ENCODE measurements at regions not wholly inside any gene's neighbourhood (a gene's known extent, or its start where the extent isn't known, plus 50 kb on each side); places are given as distances from the start of the nearest gene placed in this dataset.

DNA sequence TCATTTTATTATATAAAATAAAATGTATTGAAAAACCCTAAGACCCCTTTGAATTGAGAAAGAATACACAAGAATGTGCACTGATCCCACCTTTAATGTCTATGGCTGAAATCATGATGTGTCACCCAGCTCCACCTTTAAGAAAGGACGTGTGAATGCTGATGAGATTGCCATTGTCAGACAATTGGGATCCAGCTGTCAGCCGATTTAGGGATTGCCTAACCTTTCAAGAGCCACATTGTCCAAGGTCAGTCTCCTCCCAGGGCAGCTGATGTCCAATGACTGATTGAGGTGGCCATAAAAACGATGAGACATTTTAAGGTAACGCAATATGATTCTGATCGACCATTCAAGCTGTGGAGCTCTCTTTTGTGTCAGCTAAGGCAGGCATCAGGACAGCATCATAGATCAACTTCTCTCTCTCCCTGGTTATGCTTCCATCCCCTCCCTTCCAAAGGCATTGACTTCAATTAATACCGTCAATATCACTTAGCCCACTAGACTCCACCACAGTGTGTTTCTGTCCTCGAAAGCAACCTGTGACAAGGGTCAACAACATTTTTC, 1676.4 kb downstream of the PCDH7 start:
- H3K9ac ChIP-seq (ENCODE audit: low read depth, low read length), result no peak overlapping the region
- no peak overlapping the region for H3K4me3 ChIP-seq (ENCODE audit: low read depth, low read length)
- no peaks in the 10 kb centered on the region for H3K27me3 ChIP-seq (ENCODE audit: control insufficient read depth, insufficient read depth, low read length)
- H3K36me3 ChIP-seq (ENCODE audit: control insufficient read depth, insufficient read depth, low read length), result no peaks in the 10 kb centered on the region
- H3K4me1 ChIP-seq (ENCODE audit: control insufficient read depth, insufficient read depth, low read length), result peaks cover 4% of the 10 kb centered on the region
- H3K9me3 ChIP-seq (ENCODE audit: control insufficient read depth, insufficient read depth, low read length), result no peaks in the 10 kb centered on the region

DNA sequence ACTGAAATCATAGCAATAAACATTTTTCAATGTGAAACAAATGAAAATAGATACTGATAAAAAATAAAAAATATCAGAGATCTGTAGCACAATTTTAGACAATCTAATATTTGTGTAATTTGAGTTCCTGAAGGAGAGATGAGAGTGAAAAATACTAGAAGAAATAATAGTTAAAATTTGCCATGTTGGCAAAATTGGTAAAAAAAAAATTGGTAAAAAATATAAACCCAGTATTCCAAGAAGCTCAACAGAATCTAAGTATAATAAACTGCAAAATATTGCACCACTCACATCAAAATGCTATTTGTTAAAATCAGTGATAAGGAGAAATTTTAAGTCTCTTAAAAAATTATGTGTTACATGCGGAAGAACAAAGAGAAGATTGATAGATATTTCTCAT, 1680.7 kb downstream of the PCDH7 start:
- H3K36me3 ChIP-seq (ENCODE audit: control insufficient read depth, insufficient read depth, low read length), result no peaks in the 10 kb centered on the region
- no peak overlapping the region for H3K4me3 ChIP-seq (ENCODE audit: low read depth, low read length)
- H3K9ac ChIP-seq (ENCODE audit: low read depth, low read length), result no peak overlapping the region
- H3K27me3 ChIP-seq (ENCODE audit: control insufficient read depth, insufficient read depth, low read length), result no peaks in the 10 kb centered on the region
- H3K9me3 ChIP-seq (ENCODE audit: control insufficient read depth, insufficient read depth, low read length), result no peaks in the 10 kb centered on the region
- H3K4me1 ChIP-seq (ENCODE audit: control insufficient read depth, insufficient read depth, low read length), result peaks cover 4% of the 10 kb centered on the region

DNA sequence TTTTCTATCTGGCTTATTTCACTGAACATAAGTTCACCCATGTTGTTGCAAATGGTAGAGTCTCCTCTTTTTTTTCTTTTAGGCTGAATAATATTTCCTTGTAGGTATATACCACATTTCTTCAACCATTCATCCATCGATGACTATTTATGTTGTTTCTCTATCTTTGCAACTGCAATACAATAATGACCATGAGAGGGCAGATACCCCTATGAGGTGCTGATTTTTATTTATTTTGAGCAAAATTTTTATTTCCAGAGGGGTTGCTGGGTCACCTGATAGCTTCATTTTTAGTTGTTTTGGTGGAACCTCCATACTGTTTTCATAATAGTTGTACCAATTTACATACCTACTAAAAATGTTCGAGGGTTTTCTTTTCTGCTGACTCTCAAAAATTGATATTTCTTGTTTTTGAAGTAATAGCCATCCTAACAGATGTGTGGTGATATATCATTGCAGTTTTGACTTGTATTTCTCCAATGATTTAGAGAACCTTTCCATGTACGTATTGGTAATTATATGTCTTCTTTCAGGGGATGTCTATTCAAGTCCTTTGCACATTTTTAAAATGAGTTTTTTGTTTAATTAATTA, 1697.0 kb downstream of the PCDH7 start:
- no peak overlapping the region for H3K9ac ChIP-seq (ENCODE audit: low read depth, low read length)
- H3K27me3 ChIP-seq (ENCODE audit: control insufficient read depth, insufficient read depth, low read length), result no peaks in the 10 kb centered on the region
- H3K9me3 ChIP-seq (ENCODE audit: control insufficient read depth, insufficient read depth, low read length), result no peaks in the 10 kb centered on the region
- H3K4me3 ChIP-seq (ENCODE audit: low read depth, low read length), result no peak overlapping the region
- no peaks in the 10 kb centered on the region for H3K36me3 ChIP-seq (ENCODE audit: control insufficient read depth, insufficient read depth, low read length)
- H3K4me1 ChIP-seq (ENCODE audit: control insufficient read depth, insufficient read depth, low read length), result no peaks in the 10 kb centered on the region

DNA sequence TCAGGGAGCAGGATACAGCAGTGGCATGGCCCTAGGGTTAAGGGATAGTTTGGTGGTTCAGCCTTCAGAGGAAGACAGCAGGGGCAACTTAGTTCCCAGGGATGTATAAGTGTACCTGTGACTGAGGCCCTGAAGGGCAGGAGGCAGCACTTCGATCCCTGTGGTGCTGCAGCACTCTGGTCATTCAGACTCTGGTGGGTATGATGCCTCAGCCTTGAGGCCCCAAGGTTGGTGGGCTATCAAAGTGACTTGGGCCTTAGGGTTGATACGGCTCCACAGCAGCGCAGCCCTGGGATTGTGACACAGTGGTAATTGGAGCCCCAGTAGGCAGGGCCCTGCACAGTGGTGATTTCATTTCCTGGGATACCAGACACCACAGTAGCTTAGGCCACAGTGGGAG, 1703.1 kb downstream of the PCDH7 start:
- Histone ChIP-seq H3K36me3 (ENCODE audit: control insufficient read depth, insufficient read depth, low read length) (no peaks in the 10 kb centered on the region), H3K9me3 (ENCODE audit: control insufficient read depth, insufficient read depth, low read length) (no peaks in the 10 kb centered on the region), H3K27me3 (ENCODE audit: control insufficient read depth, insufficient read depth, low read length) (no peaks in the 10 kb centered on the region), H3K4me3 (ENCODE audit: low read depth, low read length) (no peak overlapping the region), H3K9ac (ENCODE audit: low read depth, low read length) (no peak overlapping the region), H3K4me1 (ENCODE audit: control insufficient read depth, insufficient read depth, low read length) (no peaks in the 10 kb centered on the region)

DNA sequence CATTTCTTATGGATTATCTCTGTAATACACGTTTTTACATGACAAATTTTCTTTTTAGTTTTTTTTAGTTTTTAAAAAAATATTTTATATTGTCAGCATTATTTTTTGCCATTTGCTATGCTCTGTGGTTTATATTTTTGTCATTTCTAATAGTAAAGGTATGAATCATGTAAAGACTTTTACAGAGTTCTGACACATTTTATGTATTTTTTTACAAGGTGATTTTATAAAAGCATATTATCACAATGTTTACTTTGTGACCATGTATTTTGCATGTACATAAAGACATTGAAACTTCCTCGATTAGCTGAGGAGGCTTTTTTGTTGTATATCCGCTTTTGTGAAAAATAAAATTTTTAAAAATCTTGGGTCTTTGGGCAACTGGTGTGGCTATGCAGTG, 1705.1 kb downstream of the PCDH7 start:
- Histone ChIP-seq H3K27me3 (ENCODE audit: control insufficient read depth, insufficient read depth, low read length) (no peaks in the 10 kb centered on the region), H3K9ac (ENCODE audit: low read depth, low read length) (no peak overlapping the region), H3K36me3 (ENCODE audit: control insufficient read depth, insufficient read depth, low read length) (no peaks in the 10 kb centered on the region), H3K4me3 (ENCODE audit: low read depth, low read length) (no peak overlapping the region), H3K4me1 (ENCODE audit: control insufficient read depth, insufficient read depth, low read length) (no peaks in the 10 kb centered on the region), H3K9me3 (ENCODE audit: control insufficient read depth, insufficient read depth, low read length) (no peaks in the 10 kb centered on the region)

DNA sequence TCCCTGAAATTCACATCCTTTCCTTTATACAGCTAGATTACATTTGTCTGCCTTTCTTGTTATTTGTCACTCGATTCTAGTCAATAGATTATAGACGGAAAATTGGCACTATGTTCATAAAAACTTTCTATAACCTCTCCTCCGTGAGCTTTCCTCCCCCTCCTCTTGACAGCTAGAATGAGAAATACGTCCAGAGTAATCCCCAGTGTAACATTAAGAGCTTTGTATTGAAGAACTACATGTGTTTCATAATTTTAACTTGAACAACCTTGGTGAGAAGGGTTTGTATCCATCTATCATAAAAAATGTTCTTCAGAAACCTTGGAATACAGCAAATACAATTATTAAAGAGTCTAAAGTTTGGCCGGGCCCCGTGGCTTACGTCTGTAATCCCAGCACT, 1707.4 kb downstream of the PCDH7 start:
- H3K9me3 ChIP-seq (ENCODE audit: control insufficient read depth, insufficient read depth, low read length), result no peaks in the 10 kb centered on the region
- H3K4me3 ChIP-seq (ENCODE audit: low read depth, low read length), result no peak overlapping the region
- no peaks in the 10 kb centered on the region for H3K4me1 ChIP-seq (ENCODE audit: control insufficient read depth, insufficient read depth, low read length)
- H3K9ac ChIP-seq (ENCODE audit: low read depth, low read length), result no peak overlapping the region
- no peaks in the 10 kb centered on the region for H3K27me3 ChIP-seq (ENCODE audit: control insufficient read depth, insufficient read depth, low read length)
- no peaks in the 10 kb centered on the region for H3K36me3 ChIP-seq (ENCODE audit: control insufficient read depth, insufficient read depth, low read length)

DNA sequence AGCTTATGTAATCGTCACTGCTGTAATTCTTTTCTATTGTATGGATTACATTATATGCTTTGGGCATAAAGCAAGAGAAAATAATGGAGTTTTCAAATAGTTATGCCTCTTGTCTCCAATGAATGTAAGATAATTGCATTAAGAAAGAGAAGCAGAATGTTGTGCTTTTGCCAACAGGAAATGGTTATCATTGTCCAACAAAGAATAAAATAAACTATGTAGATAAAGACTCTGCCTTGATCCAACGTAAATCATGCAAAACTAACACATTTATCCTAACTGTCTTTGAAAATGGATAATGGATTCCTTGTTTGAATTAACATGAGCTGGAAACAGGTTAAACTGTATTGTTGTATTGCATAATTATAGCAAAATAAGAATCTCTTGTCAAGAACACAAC, 1709.0 kb downstream of the PCDH7 start:
- Histone ChIP-seq H3K4me3 (ENCODE audit: low read depth, low read length) (no peak overlapping the region), H3K4me1 (ENCODE audit: control insufficient read depth, insufficient read depth, low read length) (no peaks in the 10 kb centered on the region), H3K27me3 (ENCODE audit: control insufficient read depth, insufficient read depth, low read length) (no peaks in the 10 kb centered on the region), H3K9me3 (ENCODE audit: control insufficient read depth, insufficient read depth, low read length) (no peaks in the 10 kb centered on the region), H3K9ac (ENCODE audit: low read depth, low read length) (no peak overlapping the region), H3K36me3 (ENCODE audit: control insufficient read depth, insufficient read depth, low read length) (no peaks in the 10 kb centered on the region)

DNA sequence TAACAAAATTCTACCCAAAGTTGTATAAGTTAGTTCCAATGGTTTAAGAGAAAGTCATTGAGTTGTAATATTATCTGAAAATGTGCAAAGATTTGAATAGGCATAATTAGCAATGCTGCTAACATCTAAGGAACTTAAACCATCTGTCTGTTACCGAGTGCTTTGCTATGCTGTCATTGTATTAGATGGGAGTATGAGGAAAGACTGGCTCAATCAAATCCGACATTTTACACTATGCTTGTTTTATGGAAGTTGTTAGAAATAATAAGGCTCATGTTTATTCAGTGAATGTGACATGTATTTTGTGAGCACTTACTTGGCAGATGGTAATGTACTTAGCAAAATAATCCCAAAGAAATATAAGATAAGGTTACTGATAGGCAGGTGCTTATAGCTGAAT, 1715.1 kb downstream of the PCDH7 start:
- H3K27me3 ChIP-seq (ENCODE audit: control insufficient read depth, insufficient read depth, low read length), result no peaks in the 10 kb centered on the region
- H3K4me3 ChIP-seq (ENCODE audit: low read depth, low read length), result no peak overlapping the region
- no peak overlapping the region for H3K9ac ChIP-seq (ENCODE audit: low read depth, low read length)
- no peaks in the 10 kb centered on the region for H3K4me1 ChIP-seq (ENCODE audit: control insufficient read depth, insufficient read depth, low read length)
- H3K36me3 ChIP-seq (ENCODE audit: control insufficient read depth, insufficient read depth, low read length), result no peaks in the 10 kb centered on the region
- no peaks in the 10 kb centered on the region for H3K9me3 ChIP-seq (ENCODE audit: control insufficient read depth, insufficient read depth, low read length)

DNA sequence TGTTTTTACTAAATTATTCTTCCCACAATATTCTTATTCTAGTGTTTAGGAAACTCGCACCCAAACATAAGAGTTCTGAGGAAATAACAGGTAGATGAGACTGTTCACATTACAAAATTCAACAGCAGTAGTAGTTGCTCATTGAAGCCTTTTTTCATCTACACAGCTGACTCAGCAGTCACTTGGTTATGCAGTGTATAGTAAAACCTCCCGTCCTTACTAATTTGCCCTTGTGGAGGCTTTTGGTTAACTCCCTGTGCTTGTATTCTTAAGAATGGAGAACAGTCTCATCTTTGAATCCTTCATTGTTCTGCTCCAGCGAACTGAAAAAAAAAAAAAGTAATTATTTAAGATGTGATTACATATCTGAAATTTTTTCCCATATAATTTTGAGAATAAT, 1716.6 kb downstream of the PCDH7 start:
- Histone ChIP-seq H3K9ac (ENCODE audit: low read depth, low read length) (no peak overlapping the region), H3K36me3 (ENCODE audit: control insufficient read depth, insufficient read depth, low read length) (no peaks in the 10 kb centered on the region), H3K4me3 (ENCODE audit: low read depth, low read length) (no peak overlapping the region)

DNA sequence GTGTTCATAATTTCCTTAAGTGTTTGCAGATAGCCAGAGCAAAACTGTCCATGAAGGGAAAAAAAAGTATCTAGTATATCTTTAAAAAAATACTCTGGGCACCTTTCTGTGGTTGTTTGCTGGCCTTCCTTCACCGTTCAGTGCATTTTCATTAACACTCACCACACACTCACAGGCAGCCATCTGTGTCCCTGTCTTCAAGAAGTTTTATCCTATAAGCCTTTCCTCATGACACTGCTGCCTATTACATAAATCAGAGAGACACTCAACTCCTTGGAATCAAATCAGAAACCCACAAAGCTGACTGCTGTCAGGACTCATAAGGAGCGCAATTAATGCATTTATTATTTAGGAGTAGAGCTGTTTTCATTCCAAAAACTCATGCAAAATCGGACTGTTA, 1720.2 kb downstream of the PCDH7 start:
- no peaks in the 10 kb centered on the region for H3K9me3 ChIP-seq (ENCODE audit: control insufficient read depth, insufficient read depth, low read length)
- H3K4me3 ChIP-seq (ENCODE audit: low read depth, low read length), result no peak overlapping the region
- no peak overlapping the region for H3K9ac ChIP-seq (ENCODE audit: low read depth, low read length)
- no peaks in the 10 kb centered on the region for H3K4me1 ChIP-seq (ENCODE audit: control insufficient read depth, insufficient read depth, low read length)
- H3K27me3 ChIP-seq (ENCODE audit: control insufficient read depth, insufficient read depth, low read length), result no peaks in the 10 kb centered on the region
- H3K36me3 ChIP-seq (ENCODE audit: control insufficient read depth, insufficient read depth, low read length), result no peaks in the 10 kb centered on the region

More for the DNA sequence above, 1716.6 kb downstream of the PCDH7 start:
- H3K27me3 ChIP-seq (ENCODE audit: control insufficient read depth, insufficient read depth, low read length), result no peaks in the 10 kb centered on the region
- no peaks in the 10 kb centered on the region for H3K4me1 ChIP-seq (ENCODE audit: control insufficient read depth, insufficient read depth, low read length)
- H3K9me3 ChIP-seq (ENCODE audit: control insufficient read depth, insufficient read depth, low read length), result no peaks in the 10 kb centered on the region

DNA sequence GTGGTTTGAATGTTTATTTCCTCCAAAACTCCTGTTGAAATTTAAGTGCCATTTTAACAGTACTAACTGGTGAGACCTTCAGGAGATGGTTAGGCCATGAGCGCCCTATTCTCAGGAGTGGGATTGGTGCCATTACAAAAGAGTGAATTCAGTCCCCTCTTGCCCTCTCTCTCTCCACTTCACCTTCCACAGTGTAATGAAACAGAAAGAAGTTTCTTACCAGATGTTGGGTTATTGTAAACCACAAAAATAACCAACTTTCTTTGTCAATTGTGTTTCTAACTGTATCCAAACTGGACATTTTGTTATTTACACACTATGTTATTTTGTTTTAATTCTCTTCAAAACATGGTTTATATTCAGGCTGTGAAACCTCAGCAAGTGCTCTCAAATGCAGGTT, 1734.3 kb downstream of the PCDH7 start:
- Histone ChIP-seq H3K4me3 (ENCODE audit: low read depth, low read length) (no peak overlapping the region), H3K9ac (ENCODE audit: low read depth, low read length) (no peak overlapping the region), H3K36me3 (ENCODE audit: control insufficient read depth, insufficient read depth, low read length) (no peaks in the 10 kb centered on the region), H3K9me3 (ENCODE audit: control insufficient read depth, insufficient read depth, low read length) (no peaks in the 10 kb centered on the region), H3K27me3 (ENCODE audit: control insufficient read depth, insufficient read depth, low read length) (no peaks in the 10 kb centered on the region), H3K4me1 (ENCODE audit: control insufficient read depth, insufficient read depth, low read length) (no peaks in the 10 kb centered on the region)

DNA sequence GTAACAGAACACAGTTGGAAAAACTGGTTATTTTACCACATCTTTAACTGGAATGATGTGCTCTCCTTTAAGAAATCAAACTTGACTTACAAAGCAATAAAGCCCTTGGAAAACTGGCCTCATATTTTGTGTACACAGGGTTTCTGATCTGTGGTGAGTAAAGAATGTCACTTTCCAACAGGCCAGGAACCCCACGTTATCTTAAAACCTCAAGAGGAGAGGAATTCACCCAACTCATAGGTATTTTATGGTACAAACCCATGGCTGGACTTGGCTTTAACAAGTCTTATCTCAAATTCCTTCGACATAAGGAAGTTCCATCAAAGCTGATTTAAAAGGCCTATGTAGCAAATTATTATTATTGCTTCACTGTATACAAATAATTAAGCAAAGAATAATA, 1735.1 kb downstream of the PCDH7 start:
- H3K9me3 ChIP-seq (ENCODE audit: control insufficient read depth, insufficient read depth, low read length), result no peaks in the 10 kb centered on the region
- H3K27me3 ChIP-seq (ENCODE audit: control insufficient read depth, insufficient read depth, low read length), result no peaks in the 10 kb centered on the region
- no peaks in the 10 kb centered on the region for H3K36me3 ChIP-seq (ENCODE audit: control insufficient read depth, insufficient read depth, low read length)
- no peak overlapping the region for H3K4me3 ChIP-seq (ENCODE audit: low read depth, low read length)
- no peak overlapping the region for H3K9ac ChIP-seq (ENCODE audit: low read depth, low read length)
- no peaks in the 10 kb centered on the region for H3K4me1 ChIP-seq (ENCODE audit: control insufficient read depth, insufficient read depth, low read length)
